ENCODE measurements at regions not wholly inside any gene's neighbourhood (a gene's known extent, or its start where the extent isn't known, plus 50 kb on each side); places are given as distances from the start of the nearest gene placed in this dataset.

- no peak for TF ChIP-seq CTCF (IDR thresholded peaks at IDR 0.05; ENCODE audit: low read depth, low read length)
- H3K4me3 ChIP-seq (ENCODE audit: low read depth, low read length), result no peak overlapping the region
Observed at GRCh38 chr2:45337481-45337880, 273.6 kb downstream of the SRBD1 start.

- H3K4me3 ChIP-seq (ENCODE audit: low read depth, low read length), result no peak overlapping the region
- TF ChIP-seq CTCF (IDR thresholded peaks at IDR 0.05; ENCODE audit: low read depth, low read length), result no peak
Observed at GRCh38 chr2:45334205-45334604, 276.9 kb downstream of the SRBD1 start.

DNA sequence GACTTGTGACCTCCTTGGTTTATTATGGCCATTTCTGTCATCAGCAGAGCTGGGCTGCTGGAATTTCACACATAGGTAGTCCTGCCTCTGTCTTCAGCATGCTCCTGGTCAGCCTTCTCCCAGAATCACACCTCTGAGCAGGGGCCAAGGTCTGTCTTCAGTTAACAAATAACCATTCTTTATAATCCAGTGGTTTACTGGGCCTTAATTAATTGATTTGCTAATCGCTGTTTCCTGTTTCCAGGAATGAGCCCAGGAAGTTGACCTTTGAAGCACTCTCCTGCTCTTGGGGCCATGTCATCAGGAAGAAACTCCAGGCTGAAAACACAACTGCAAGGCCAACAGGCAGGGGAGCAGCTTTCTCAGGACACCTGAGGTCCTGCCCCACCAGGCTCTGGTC is 278.5 kb downstream of the SRBD1 start:
- TF ChIP-seq CTCF (IDR thresholded peaks at IDR 0.05; ENCODE audit: low read depth, low read length), result no peak
- H3K4me3 ChIP-seq (ENCODE audit: low read depth, low read length), result no peak overlapping the region

DNA sequence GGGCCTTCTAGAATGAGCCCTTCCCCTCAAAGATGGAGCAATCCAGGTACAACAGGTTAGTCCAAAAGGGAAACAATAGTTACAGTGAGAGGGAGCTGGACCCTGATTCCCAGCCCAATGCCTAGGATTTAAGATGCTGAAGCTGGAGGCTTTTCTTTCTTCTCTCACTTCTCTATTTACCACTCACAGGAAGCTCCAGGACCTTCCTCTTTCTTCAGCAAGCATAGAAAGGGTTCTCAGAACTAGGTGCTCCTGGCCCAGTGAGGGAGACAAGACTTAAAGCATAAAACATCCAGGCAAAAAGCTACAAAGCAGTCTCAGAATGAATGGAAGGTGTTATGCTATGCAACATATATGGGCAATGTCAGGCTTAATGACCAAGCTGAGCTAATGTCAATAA is 279.0 kb downstream of the SRBD1 start:
- no peak overlapping the region for H3K4me3 ChIP-seq (ENCODE audit: low read depth, low read length)
- no peak for TF ChIP-seq CTCF (IDR thresholded peaks at IDR 0.05; ENCODE audit: low read depth, low read length)

DNA sequence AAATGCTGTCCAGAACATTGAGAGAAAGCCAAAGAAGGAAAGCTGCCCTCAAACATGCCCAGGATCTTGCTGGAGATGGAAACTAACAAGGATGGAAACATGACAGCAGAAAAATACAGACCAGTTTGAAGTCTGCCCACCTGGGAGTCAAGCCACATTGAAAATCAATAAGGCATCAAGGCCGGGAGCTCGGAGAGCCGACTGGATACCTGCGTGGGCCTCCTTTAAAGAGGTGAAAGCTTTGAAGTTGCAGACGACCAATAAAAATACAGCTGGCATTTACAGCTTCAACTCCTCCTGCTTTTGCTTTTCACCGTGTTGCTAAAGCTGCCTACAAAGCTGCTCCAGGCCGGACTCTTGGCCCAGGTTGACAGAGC is 279.7 kb downstream of the SRBD1 start:
- no peak overlapping the region for H3K4me3 ChIP-seq (ENCODE audit: low read depth, low read length)
- TF ChIP-seq CTCF (IDR thresholded peaks at IDR 0.05; ENCODE audit: low read depth, low read length), result no peak

DNA sequence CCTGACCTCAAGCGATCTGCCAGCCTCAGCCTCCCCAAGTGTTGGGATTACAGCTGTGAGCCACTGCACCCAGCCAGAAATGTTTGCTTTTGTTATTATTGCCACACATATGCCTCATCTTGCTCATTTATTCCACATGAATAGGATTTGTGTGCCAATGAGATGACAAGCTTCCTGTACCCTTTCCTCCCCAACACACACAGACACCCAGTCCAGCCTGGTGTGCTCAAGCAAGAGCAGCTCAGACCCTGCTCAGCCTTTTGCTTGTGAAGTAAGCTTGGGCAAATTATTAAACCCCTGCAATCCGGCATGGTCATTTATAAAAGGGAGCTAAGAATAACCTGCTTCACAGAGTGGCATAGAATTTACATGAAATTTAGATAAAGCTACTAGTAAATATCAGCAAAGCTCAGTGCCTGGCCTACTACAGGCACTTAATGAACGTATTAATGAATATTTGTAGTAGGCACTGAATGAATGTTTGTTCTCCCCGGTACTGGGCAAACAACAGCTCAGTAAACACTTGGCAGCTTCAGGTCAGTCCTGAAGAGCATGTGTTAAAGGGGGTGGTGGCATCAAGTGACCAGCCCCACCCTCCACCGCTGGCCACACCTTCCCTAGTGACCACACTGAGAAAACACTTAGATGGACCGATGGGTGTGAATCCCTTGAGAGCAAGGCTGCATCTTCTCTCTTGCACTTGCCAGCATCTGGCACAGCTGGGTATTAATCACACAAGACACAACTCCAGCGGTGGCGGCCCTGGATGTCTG is 280.2 kb downstream of the SRBD1 start:
- H3K4me3 ChIP-seq (ENCODE audit: low read depth, low read length), result no peak overlapping the region
- no peak for TF ChIP-seq CTCF (IDR thresholded peaks at IDR 0.05; ENCODE audit: low read depth, low read length)

DNA sequence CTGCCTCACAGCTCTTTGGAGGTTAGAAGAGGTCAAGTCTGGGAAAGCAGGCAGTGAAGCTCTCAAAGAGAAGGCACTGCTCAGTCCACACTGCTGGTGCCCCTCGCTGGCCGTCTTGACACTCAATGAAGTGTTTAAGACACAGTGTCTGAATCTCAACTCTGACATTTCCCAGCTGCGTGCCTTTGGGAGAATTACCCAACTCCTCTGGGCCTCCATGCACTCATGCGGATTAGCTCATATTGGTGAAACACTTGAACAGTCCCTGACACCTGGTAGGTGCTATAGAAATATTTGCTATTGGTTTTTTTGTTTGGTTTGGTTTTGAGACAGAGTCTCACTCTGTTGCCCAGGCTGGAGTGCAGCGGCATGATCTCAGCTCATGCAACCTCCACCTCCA is 281.0 kb downstream of the SRBD1 start:
- no peak for TF ChIP-seq CTCF (IDR thresholded peaks at IDR 0.05; ENCODE audit: low read depth, low read length)
- H3K4me3 ChIP-seq (ENCODE audit: low read depth, low read length), result no peak overlapping the region
